Loucy (cell line): ENCODE measurements at regions not wholly inside any gene's neighbourhood (a gene's known extent, or its start where the extent isn't known, plus 50 kb on each side); places are given as distances from the start of the nearest gene placed in this dataset.

ENCODE experiments used
- H2AFZ ChIP-seq: fragments of 200-600 bp; sonication (generic); 2 replicates; pipeline ENCODE4 v1.6.0; 2016; ENCODE audit warnings: antibody characterized with exemption, mild to moderate bottlenecking, low read length, moderate library complexity
- H3F3A ChIP-seq: fragments of 200-600 bp; 2 replicates; pipeline ENCODE4 v1.6.0; 2016; ENCODE audit warnings: antibody characterized with exemption, low read depth, mild to moderate bottlenecking
- H3K27me3 ChIP-seq: fragments of 200-600 bp; sonication (generic); 2 replicates; pipeline ENCODE4 v1.6.1; 2014; ENCODE audit warnings: low read length, mild to moderate bottlenecking; ENCODE audit not compliant: insufficient read depth, poor library complexity, severe bottlenecking
- H3K36me3 ChIP-seq: fragments of 200-600 bp; sonication (generic); 2 replicates; pipeline ENCODE4 v1.6.1; 2016; ENCODE audit warnings: low read length; ENCODE audit not compliant: insufficient read depth
- H3K4me1 ChIP-seq: fragments of 200-600 bp; sonication (generic); 2 replicates; pipeline ENCODE4 v1.5.1; 2014; ENCODE audit warnings: low read length, mild to moderate bottlenecking; ENCODE audit not compliant: insufficient read depth, poor library complexity, severe bottlenecking
- H3K4me2 ChIP-seq: fragments of 200-600 bp; sonication (generic); 2 replicates; pipeline ENCODE4 v1.6.0; 2014; ENCODE audit warnings: antibody characterized with exemption, low read length, low read depth, mild to moderate bottlenecking; ENCODE audit not compliant: poor library complexity, severe bottlenecking
- H3K4me3 ChIP-seq: fragments of 200-600 bp; sonication (generic); 2 replicates; pipeline ENCODE4 v1.5.1; 2014; ENCODE audit warnings: low read length, mild to moderate bottlenecking, mixed read lengths; ENCODE audit not compliant: poor library complexity, severe bottlenecking
- H3K79me2 ChIP-seq: fragments of 200-600 bp; sonication (generic); 2 replicates; pipeline ENCODE4 v1.6.1; 2014; ENCODE audit warnings: low read length; ENCODE audit not compliant: insufficient read depth
- H3K9ac ChIP-seq: fragments of 200-600 bp; sonication (generic); 2 replicates; pipeline ENCODE4 v1.6.0; 2014; ENCODE audit warnings: mild to moderate bottlenecking, low read depth, low read length, moderate library complexity; ENCODE audit not compliant: poor library complexity, severe bottlenecking
- H3K9me2 ChIP-seq: fragments of 200-600 bp; sonication (generic); replicated peaks from 2 replicates; pipeline ENCODE4 v1.6.1; 2016; ENCODE audit warnings: low read depth, low read length, mixed read lengths
- H3K9me3 ChIP-seq: fragments of 200-600 bp; sonication (generic); 2 replicates; pipeline ENCODE4 v1.6.1; 2014; ENCODE audit warnings: mild to moderate bottlenecking, antibody characterized with exemption, low read length, low read depth; ENCODE audit not compliant: insufficient read depth
- H4K20me1 ChIP-seq: fragments of 200-600 bp; sonication (generic); 2 replicates; pipeline ENCODE4 v1.6.0; 2014; ENCODE audit warnings: antibody characterized with exemption, low read length, mild to moderate bottlenecking; ENCODE audit not compliant: insufficient read depth, poor library complexity, severe bottlenecking
- EZH2phosphoT487 ChIP-seq: fragments of 200-600 bp; IDR thresholded peaks from 2 replicates; pipeline ENCODE4 v1.6.1; 2018; ENCODE audit warnings: antibody characterized with exemption, mild to moderate bottlenecking, moderate library complexity, borderline replicate concordance
- TF ChIP-seq, protein P1 (sequence below): fragments of 200-600 bp; sonication (generic); conservative IDR thresholded peaks from 2 replicates; pipeline ENCODE4 v1.5.1; 2014; ENCODE audit warnings: mild to moderate bottlenecking, antibody characterized with exemption, low read length

DNA sequence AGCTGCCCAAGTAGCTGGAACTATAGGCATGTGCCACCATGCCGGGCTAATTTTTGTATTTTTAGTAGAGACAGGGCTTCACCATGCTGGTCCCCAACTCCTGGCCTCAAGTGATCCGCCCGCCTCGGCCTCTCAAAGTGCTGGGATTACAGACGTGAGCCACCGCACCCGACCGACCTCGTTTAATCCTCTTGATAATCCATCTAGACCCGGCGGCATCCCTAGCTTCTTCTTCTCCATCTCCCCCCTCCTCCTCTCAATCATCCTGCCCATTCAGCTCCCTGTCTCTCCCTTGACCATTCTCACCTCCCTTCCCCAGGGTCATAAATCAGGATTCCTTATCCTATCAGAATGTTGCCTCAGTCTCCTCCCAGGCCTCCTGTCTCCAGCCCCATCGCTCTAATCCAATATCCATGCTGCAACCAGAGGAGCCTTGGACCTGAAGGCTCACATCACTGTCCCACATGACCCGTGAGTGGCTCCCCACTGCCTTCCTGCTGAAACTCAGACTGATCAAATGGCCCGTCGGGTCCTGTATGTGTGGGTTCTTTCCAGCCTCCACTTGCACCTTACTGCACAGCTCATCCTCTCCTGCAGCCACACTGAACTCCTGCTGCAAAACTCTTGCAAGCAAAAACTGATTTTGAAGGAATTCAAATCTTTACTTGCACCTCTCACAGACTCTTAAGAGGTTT lies 74.1 kb upstream of the CDH5 start:
- Histone ChIP-seq H3K4me3 (no peak overlapping the region), H2AFZ (no peak overlapping the region), H3K4me1 (no peaks in the 10 kb centered on the region), H3K9me3 (no peaks in the 10 kb centered on the region), H3F3A (no peaks in the 10 kb centered on the region), H3K9ac (no peak overlapping the region), H3K79me2 (no peaks in the 10 kb centered on the region), H4K20me1 (no peaks in the 10 kb centered on the region), H3K9me2 (no peaks in the 10 kb centered on the region), H3K36me3 (no peaks in the 10 kb centered on the region), H3K27me3 (no peaks in the 10 kb centered on the region), H3K4me2 (no peak overlapping the region)
- TF ChIP-seq, protein P1, sequence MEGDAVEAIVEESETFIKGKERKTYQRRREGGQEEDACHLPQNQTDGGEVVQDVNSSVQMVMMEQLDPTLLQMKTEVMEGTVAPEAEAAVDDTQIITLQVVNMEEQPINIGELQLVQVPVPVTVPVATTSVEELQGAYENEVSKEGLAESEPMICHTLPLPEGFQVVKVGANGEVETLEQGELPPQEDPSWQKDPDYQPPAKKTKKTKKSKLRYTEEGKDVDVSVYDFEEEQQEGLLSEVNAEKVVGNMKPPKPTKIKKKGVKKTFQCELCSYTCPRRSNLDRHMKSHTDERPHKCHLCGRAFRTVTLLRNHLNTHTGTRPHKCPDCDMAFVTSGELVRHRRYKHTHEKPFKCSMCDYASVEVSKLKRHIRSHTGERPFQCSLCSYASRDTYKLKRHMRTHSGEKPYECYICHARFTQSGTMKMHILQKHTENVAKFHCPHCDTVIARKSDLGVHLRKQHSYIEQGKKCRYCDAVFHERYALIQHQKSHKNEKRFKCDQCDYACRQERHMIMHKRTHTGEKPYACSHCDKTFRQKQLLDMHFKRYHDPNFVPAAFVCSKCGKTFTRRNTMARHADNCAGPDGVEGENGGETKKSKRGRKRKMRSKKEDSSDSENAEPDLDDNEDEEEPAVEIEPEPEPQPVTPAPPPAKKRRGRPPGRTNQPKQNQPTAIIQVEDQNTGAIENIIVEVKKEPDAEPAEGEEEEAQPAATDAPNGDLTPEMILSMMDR = no peak
- no peak for TF ChIP-seq EZH2phosphoT487

- H3K27me3 ChIP-seq = no peaks in the 10 kb centered on the region
- no peaks in the 10 kb centered on the region for H3K9me2 ChIP-seq
- TF ChIP-seq, protein P1 = no peak
These were observed 74.7 kb upstream of the CDH5 start for GRCh38 chr16:66291833-66292232.

GRCh38 chr16:66290431-66290830 lies 76.1 kb upstream of the CDH5 start:
- H3K79me2 ChIP-seq = no peaks in the 10 kb centered on the region
- no peaks in the 10 kb centered on the region for H3K27me3 ChIP-seq
- H3K9ac ChIP-seq = no peak overlapping the region
- no peak for TF ChIP-seq EZH2phosphoT487
- TF ChIP-seq, protein P1 = no peak
- no peaks in the 10 kb centered on the region for H3K9me2 ChIP-seq
- no peaks in the 10 kb centered on the region for H3F3A ChIP-seq
- H3K9me3 ChIP-seq = no peaks in the 10 kb centered on the region
- no peaks in the 10 kb centered on the region for H3K36me3 ChIP-seq
- H3K4me3 ChIP-seq = no peak overlapping the region
- H3K4me2 ChIP-seq = no peak overlapping the region
- H2AFZ ChIP-seq = no peak overlapping the region
- no peaks in the 10 kb centered on the region for H3K4me1 ChIP-seq
- no peaks in the 10 kb centered on the region for H4K20me1 ChIP-seq

More at GRCh38 chr16:66291833-66292232, 74.7 kb upstream of the CDH5 start:
- H4K20me1 ChIP-seq = no peaks in the 10 kb centered on the region
- no peaks in the 10 kb centered on the region for H3K4me1 ChIP-seq
- no peaks in the 10 kb centered on the region for H3K79me2 ChIP-seq
- no peaks in the 10 kb centered on the region for H3K9me3 ChIP-seq
- no peak overlapping the region for H3K9ac ChIP-seq
- H3K4me3 ChIP-seq = no peak overlapping the region
- no peaks in the 10 kb centered on the region for H3K36me3 ChIP-seq
- no peaks in the 10 kb centered on the region for H3F3A ChIP-seq
- no peak overlapping the region for H2AFZ ChIP-seq
- H3K4me2 ChIP-seq = no peak overlapping the region
